Endothelial cell of umbilical vein (primary cell): ENCODE measurements at regions not wholly inside any gene's neighbourhood (a gene's known extent, or its start where the extent isn't known, plus 50 kb on each side); places are given as distances from the start of the nearest gene placed in this dataset.

ENCODE experiments used
- BruUV-seq: library from RNA; stranded (reverse); fragments of 400-500 nt; replicated peaks from 2 replicates; lab custom pipeline; 2021; lab: Mats Ljungman, UMichigan
- CTCF ChIA-PET: fragments of 300-600, 350-600 bp; sonication (Branson Sonifier 250); formaldehyde crosslinking; loops from one replicate; lab custom pipeline; 2021; ENCODE audit warnings: antibody characterized with exemption, inconsistent platforms; lab: Charles Lee
- POLR2A ChIA-PET: fragments of 300-600, 350-600 bp; sonication (Branson Sonifier 250); formaldehyde crosslinking; loops from one replicate; lab custom pipeline; 2021; ENCODE audit warnings: antibody characterized with exemption, inconsistent platforms; lab: Charles Lee
- DNase-seq: peaks from one replicate; pipeline ENCODE4 v3.0.0-alpha.2; 2011; ENCODE audit warnings: low read depth, low spot score
- FAIRE-seq: peaks from 2 replicates; lab custom pipeline; 2011; peaks lifted over from hg19 to GRCh38; lab: Jason Lieb, UNC
- H2AFZ ChIP-seq: 2 replicates; pipeline ENCODE4 v1.6.0; 2012; ENCODE audit warnings: low read depth, low read length, control low read depth, inconsistent platforms
- H3K27ac ChIP-seq: 2 replicates; pipeline ENCODE4 v1.5.1; 2011; ENCODE audit warnings: low read depth, mild to moderate bottlenecking, control low read depth, low read length, moderate library complexity; ENCODE audit not compliant: insufficient read depth
- H3K27me3 ChIP-seq, 2 experiments: 2 replicates each; pipeline versions ENCODE4 v1.6.0 to v1.6.1; 2011; ENCODE audit warnings: low read length in 2 of 2, mixed read lengths in 1 of 2; ENCODE audit not compliant: control insufficient read depth in 2 of 2, insufficient read depth in 2 of 2
- H3K36me3 ChIP-seq, 2 experiments: 2 replicates in 1 of 2; 3 replicates in 1 of 2; pipeline ENCODE4 v1.5.1; 2011; ENCODE audit warnings: low read length in 2 of 2, mild to moderate bottlenecking in 1 of 2, moderate library complexity in 1 of 2; ENCODE audit not compliant: control insufficient read depth in 2 of 2, insufficient read depth in 2 of 2; ENCODE audit errors: extremely low read depth in 1 of 2
- H3K4me1 ChIP-seq: 3 replicates; pipeline ENCODE4 v1.5.1; 2011; ENCODE audit warnings: mild to moderate bottlenecking, low read length; ENCODE audit not compliant: control insufficient read depth, insufficient read depth; ENCODE audit errors: extremely low read depth
- H3K4me2 ChIP-seq: 2 replicates; pipeline ENCODE4 v1.6.1; 2011; ENCODE audit warnings: low read length, control low read depth, mixed read lengths; ENCODE audit not compliant: insufficient read depth
- H3K4me3 ChIP-seq, 3 experiments: fragments of 200-600 bp in 1 of 3; sonication (generic), shearing (Covaris generic) in 1 of 3; replicated peaks in 1 of 3; 2 replicates each; pipeline ENCODE4 v1.5.1; 2011 to 2016; ENCODE audit warnings: control low read depth in 3 of 3, low read length in 3 of 3, mild to moderate bottlenecking in 2 of 3, inconsistent platforms in 1 of 3, low read depth in 1 of 3, moderate library complexity in 1 of 3; ENCODE audit not compliant: insufficient read depth in 1 of 3
- H3K79me2 ChIP-seq: 2 replicates; pipeline ENCODE4 v1.6.0; 2012; ENCODE audit warnings: low read length, inconsistent platforms; ENCODE audit not compliant: control insufficient read depth, insufficient read depth
- H3K9ac ChIP-seq: replicated peaks from 2 replicates; pipeline ENCODE3; 2011; ENCODE audit warnings: low read length, control low read depth; ENCODE audit not compliant: insufficient read depth; ENCODE audit errors: extremely low read depth
- H3K9me1 ChIP-seq: replicated peaks from 3 replicates; pipeline ENCODE4 v1.6.0; 2011; ENCODE audit warnings: mild to moderate bottlenecking, low read length; ENCODE audit not compliant: control insufficient read depth, insufficient read depth; ENCODE audit errors: extremely low read depth
- H3K9me3 ChIP-seq: replicated peaks from 2 replicates; pipeline ENCODE4 v1.5.1; 2012; ENCODE audit warnings: low read length, inconsistent platforms; ENCODE audit not compliant: control insufficient read depth, insufficient read depth
- H4K20me1 ChIP-seq: replicated peaks from 2 replicates; pipeline ENCODE3; 2011; ENCODE audit warnings: mild to moderate bottlenecking, low read length; ENCODE audit not compliant: control insufficient read depth, insufficient read depth; ENCODE audit errors: extremely low read depth
- CTCF ChIP-seq, 2 donors: IDR thresholded peaks; 1 replicate in 1 of 2; 2 replicates in 1 of 2; pipeline ENCODE4 v1.5.1; 2011; ENCODE audit warnings: low read length in 2 of 2, mild to moderate bottlenecking in 2 of 2, moderate library complexity in 2 of 2, control low read depth in 1 of 2, inconsistent platforms in 1 of 2, low read depth in 1 of 2; ENCODE audit not compliant: insufficient read depth in 1 of 2; ENCODE audit errors: extremely low read depth in 1 of 2
- EZH2 ChIP-seq: IDR thresholded peaks from 2 replicates; pipeline ENCODE4 v1.6.1; 2012; ENCODE audit warnings: borderline replicate concordance, low read depth, mild to moderate bottlenecking, moderate library complexity, low read length, inconsistent platforms; ENCODE audit not compliant: severe bottlenecking
- GATA2 ChIP-seq: IDR thresholded peaks from 2 replicates; pipeline ENCODE4 v1.7.0; 2011; ENCODE audit warnings: low read depth, mild to moderate bottlenecking, moderate library complexity, mixed read lengths, low read length; ENCODE audit not compliant: insufficient read length, insufficient read depth
- MAX ChIP-seq: IDR thresholded peaks from 2 replicates; pipeline ENCODE4 v1.6.1; 2011; ENCODE audit not compliant: insufficient read depth, insufficient read length
- MYC ChIP-seq: IDR thresholded peaks from one replicate; pipeline ENCODE4 v1.6.1; 2011; ENCODE audit warnings: mild to moderate bottlenecking, low read depth, low read length
- dilution Hi-C: fragments of 300-500 bp; cut with MboI; formaldehyde crosslinking; loops from one replicate; pipeline ENCODE4 v1.15.0; 2019; ENCODE audit warnings: low sequenced_read_pairs; ENCODE audit not compliant: extremely low pct_ligation_motif_present
- intact Hi-C: fragments of 100-400 bp; cut with micrococcal nuclease; formaldehyde crosslinking; loops from one replicate; pipeline ENCODE4 v1.10.0; 2022

- CTCF ChIA-PET, result interaction anchor here (0.7 to 1.2 kb wide), 2 partner anchors 11 to 73 kb away, joined by 3 read pairs; no protein-coding TSS in a partner anchor
These were observed 81.6 kb downstream of the PHETA1 start for GRCh38 chr12:111287125-111287900.

More at GRCh38 chr12:111287125-111287900, 81.6 kb downstream of the PHETA1 start:
- peaks cover 0 to 4% of the 10 kb centered on the region in 2 experiments for H3K27me3 ChIP-seq
- H3K4me1 ChIP-seq, result no peaks in the 10 kb centered on the region
- H2AFZ ChIP-seq, result no peak overlapping the region
- no peaks in the 10 kb centered on the region for H3K9me1 ChIP-seq
- no peak overlapping the region for H3K9ac ChIP-seq
- DNase-seq, result no peak
- no peak overlapping the region for H3K4me2 ChIP-seq
- intact Hi-C loops, result no loop called here
- POLR2A ChIA-PET, result no interaction called here
- dilution Hi-C loops, result no loop called here
- BruUV-seq, result no TSS peak
- H3K4me3 ChIP-seq, result no peak overlapping the region
- H3K27ac ChIP-seq, result no peak overlapping the region
- no peaks in the 10 kb centered on the region for H3K36me3 ChIP-seq
- FAIRE-seq, result no peak
- H4K20me1 ChIP-seq, result no peaks in the 10 kb centered on the region
- H3K9me3 ChIP-seq, result no peaks in the 10 kb centered on the region
- H3K79me2 ChIP-seq, result no peaks in the 10 kb centered on the region
- no peak for TF ChIP-seq MYC
- no peak for TF ChIP-seq CTCF (IDR thresholded peaks at IDR 0.05; ENCODE audit: extremely low read depth in 1 of 2, insufficient read depth in 1 of 2, low read depth in 1 of 2, low read length in 2 of 2)
- TF ChIP-seq MAX, result no peak
- TF ChIP-seq EZH2, result no peak
- TF ChIP-seq GATA2, result no peak
